Activated effector memory CD4-positive, alpha-beta T cell treated with Interleukin-2 at 50 U/mL for 16 hours (primary cell): ENCODE measurements at regions not wholly inside any gene's neighbourhood (a gene's known extent, or its start where the extent isn't known, plus 50 kb on each side); places are given as distances from the start of the nearest gene placed in this dataset.
"Not testable (repeated sequence)": the region's sequence is repeated elsewhere in the genome, so short reads cannot be mapped to it uniquely, and the experiment has no call there.

Source experiments
- DNase-seq: peaks from one replicate; pipeline ENCODE4 v3.0.0-alpha.2; 2020

- no peak for DNase-seq
Observed at GRCh38 chr10:118463740-118464139, 121.6 kb upstream of the FAM204A start.

- no peak for DNase-seq
Observed at GRCh38 chr10:118462401-118462800, 120.3 kb upstream of the FAM204A start.

- DNase-seq: peak; percentile 23
Observed at GRCh38 chr10:118459642-118460193, 117.6 kb upstream of the FAM204A start.

- no peak for DNase-seq
Observed at GRCh38 chr10:118458957-118459641, 117.0 kb upstream of the FAM204A start.

GRCh38 chr10:118457824-118458428, 115.8 kb upstream of the FAM204A start:
- no peak for DNase-seq

- no peak for DNase-seq
Observed at GRCh38 chr10:118455181-118455695, 113.1 kb upstream of the FAM204A start.

GRCh38 chr10:118454211-118454610, 112.1 kb upstream of the FAM204A start:
- no peak for DNase-seq

GRCh38 chr10:118452098-118452497, 110.0 kb upstream of the FAM204A start:
- DNase-seq: no peak

- DNase-seq: no peak
Observed at GRCh38 chr10:118449521-118449920, 107.4 kb upstream of the FAM204A start.

- no peak for DNase-seq
Observed at GRCh38 chr10:118448744-118449143, 106.6 kb upstream of the FAM204A start.

- DNase-seq: no peak
Observed at GRCh38 chr10:118447478-118448270, 105.5 kb upstream of the FAM204A start.

- DNase-seq: no peak
Observed at GRCh38 chr10:118445535-118445934, 103.4 kb upstream of the FAM204A start.

- no peak for DNase-seq
Observed at GRCh38 chr10:118444069-118444468, 101.9 kb upstream of the FAM204A start.

GRCh38 chr10:118442032-118442431, 99.9 kb upstream of the FAM204A start:
- DNase-seq: no peak

GRCh38 chr10:118439824-118440223, 97.7 kb upstream of the FAM204A start:
- DNase-seq: no peak

GRCh38 chr10:118436742-118437141, 94.6 kb upstream of the FAM204A start:
- no peak for DNase-seq

GRCh38 chr10:118430190-118430589, 88.1 kb upstream of the FAM204A start:
- DNase-seq: no peak

GRCh38 chr10:118423800-118424442, 81.8 kb upstream of the FAM204A start:
- DNase-seq: peak; percentile 3

- DNase-seq: no peak
Observed at GRCh38 chr10:118422241-118422640, 80.1 kb upstream of the FAM204A start.

- DNase-seq: not testable (repeated sequence)
Observed at GRCh38 chr10:118420049-118420448, 77.9 kb upstream of the FAM204A start.

GRCh38 chr10:118412932-118413331, 70.8 kb upstream of the FAM204A start:
- no peak for DNase-seq

- DNase-seq: no peak
Observed at GRCh38 chr10:118412132-118412760, 70.1 kb upstream of the FAM204A start.
